Liver (tissue), 8 donors: ENCODE measurements at regions not wholly inside any gene's neighbourhood (a gene's known extent, or its start where the extent isn't known, plus 50 kb on each side); places are given as distances from the start of the nearest gene placed in this dataset.

Experiments
- DNase-seq: peaks from one replicate; pipeline ENCODE4 v3.0.0-alpha.2; 2017; ENCODE audit warnings: low spot score
- H3K27ac ChIP-seq, 2 donors: one replicate each; pipeline ENCODE4 v1.7.0; 2013; ENCODE audit warnings: inconsistent platforms in 2 of 2, low read length in 2 of 2, control low read depth in 1 of 2, low read depth in 1 of 2, mild to moderate bottlenecking in 1 of 2
- H3K27me3 ChIP-seq, 4 donors: one replicate each; pipeline versions ENCODE4 v1.6.1 to v1.7.0; 2013; ENCODE audit warnings: low read length in 3 of 4, inconsistent platforms in 1 of 4, mild to moderate bottlenecking in 1 of 4, moderate library complexity in 1 of 4; ENCODE audit not compliant: control insufficient read depth in 4 of 4, insufficient read depth in 4 of 4
- H3K36me3 ChIP-seq, 4 donors: one replicate each; pipeline versions ENCODE4 v1.6.1 to v1.7.0; 2013; ENCODE audit warnings: low read length in 3 of 4, mild to moderate bottlenecking in 3 of 4, low read depth in 1 of 4, moderate library complexity in 1 of 4; ENCODE audit not compliant: control insufficient read depth in 4 of 4, insufficient read depth in 3 of 4
- H3K4me1 ChIP-seq, 4 donors: one replicate each; pipeline versions ENCODE4 v1.6.1 to v1.7.0; 2013; ENCODE audit warnings: low read length in 3 of 4, mild to moderate bottlenecking in 3 of 4, moderate library complexity in 1 of 4; ENCODE audit not compliant: control insufficient read depth in 4 of 4, insufficient read depth in 4 of 4
- H3K4me3 ChIP-seq, 3 donors: one replicate each; pipeline versions ENCODE4 v1.6.1 to v1.7.0; 2013; ENCODE audit warnings: low read length in 3 of 3, control low read depth in 1 of 3, low read depth in 1 of 3, mild to moderate bottlenecking in 1 of 3
- H3K9ac ChIP-seq, 2 donors: one replicate each; pipeline ENCODE4 v1.7.0; 2013; ENCODE audit warnings: low read length in 2 of 2, mild to moderate bottlenecking in 2 of 2, moderate library complexity in 2 of 2, control low read depth in 1 of 2, low read depth in 1 of 2
- H3K9me3 ChIP-seq, 4 donors: one replicate each; pipeline versions ENCODE4 v1.6.1 to v1.7.0; 2013; ENCODE audit warnings: low read length in 3 of 4; ENCODE audit not compliant: control insufficient read depth in 4 of 4
- ATF3 ChIP-seq: IDR thresholded peaks from 2 replicates; pipeline ENCODE4 v1.6.1; 2016; ENCODE audit warnings: antibody characterized with exemption
- CTCF ChIP-seq: fragments of 150-350 bp; IDR thresholded peaks from 2 replicates; pipeline ENCODE4 v1.5.1; 2017; ENCODE audit warnings: improper control_type of control experiment, low read depth, low read length; ENCODE audit not compliant: missing input control
- EGR1 ChIP-seq, 2 donors: IDR thresholded peaks; 2 replicates each; pipeline ENCODE4 v1.6.1; 2016 to 2018; ENCODE audit warnings: antibody characterized with exemption in 2 of 2, low read depth in 2 of 2
- FOXA1 ChIP-seq: IDR thresholded peaks from 2 replicates; pipeline ENCODE4 v1.6.1; 2016; ENCODE audit warnings: antibody characterized with exemption
- FOXA2 ChIP-seq: IDR thresholded peaks from 2 replicates; pipeline ENCODE4 v1.6.1; 2016; ENCODE audit warnings: antibody characterized with exemption
- GABPA ChIP-seq, 2 donors: IDR thresholded peaks in 1 of 2; conservative IDR thresholded peaks in 1 of 2; 2 replicates each; pipeline ENCODE4 v1.6.1; 2016; ENCODE audit warnings: antibody characterized with exemption in 2 of 2, mild to moderate bottlenecking in 1 of 2, moderate library complexity in 1 of 2
- HNF4A ChIP-seq, 2 donors: conservative IDR thresholded peaks; 2 replicates each; pipeline ENCODE4 v1.6.1; 2016; ENCODE audit warnings: antibody characterized with exemption in 2 of 2, mild to moderate bottlenecking in 2 of 2
- HNF4G ChIP-seq: IDR thresholded peaks from 2 replicates; pipeline ENCODE4 v1.6.1; 2016; ENCODE audit warnings: antibody characterized with exemption
- JUND ChIP-seq, 2 donors: IDR thresholded peaks; 2 replicates each; pipeline ENCODE4 v1.6.1; 2016; ENCODE audit warnings: antibody characterized with exemption in 2 of 2
- MAX ChIP-seq: IDR thresholded peaks from 2 replicates; pipeline ENCODE4 v1.6.1; 2016; ENCODE audit warnings: antibody characterized with exemption
- NR2F2 ChIP-seq: IDR thresholded peaks from 2 replicates; pipeline ENCODE4 v1.6.1; 2016; ENCODE audit warnings: antibody characterized with exemption
- RAD21 ChIP-seq, 2 donors: IDR thresholded peaks; 2 replicates each; pipeline ENCODE4 v1.6.1; 2016; ENCODE audit warnings: antibody characterized with exemption in 2 of 2, mild to moderate bottlenecking in 2 of 2
- REST ChIP-seq: IDR thresholded peaks from 2 replicates; pipeline ENCODE4 v1.6.1; 2016; ENCODE audit warnings: antibody characterized with exemption, mild to moderate bottlenecking
- RXRA ChIP-seq, 2 donors: IDR thresholded peaks; 2 replicates each; pipeline ENCODE4 v1.6.1; 2017 to 2018; ENCODE audit warnings: antibody characterized with exemption in 2 of 2, mild to moderate bottlenecking in 1 of 2
- SP1 ChIP-seq: IDR thresholded peaks from 2 replicates; pipeline ENCODE4 v1.6.1; 2018; ENCODE audit warnings: antibody characterized with exemption, mild to moderate bottlenecking
- TAF1 ChIP-seq: conservative IDR thresholded peaks from 2 replicates; pipeline ENCODE4 v1.6.1; 2016; ENCODE audit warnings: antibody characterized with exemption, mild to moderate bottlenecking
- YY1 ChIP-seq: IDR thresholded peaks from 2 replicates; pipeline ENCODE4 v1.6.1; 2016; ENCODE audit warnings: antibody characterized with exemption, mild to moderate bottlenecking
- ZBTB33 ChIP-seq: IDR thresholded peaks from 2 replicates; pipeline ENCODE4 v1.6.1; 2016; ENCODE audit warnings: antibody characterized with exemption
- WGBS: extraction: QIAGEN DNeasy Blood & Tissue Kit; methylation state at CpG from one replicate; pipeline ENCODE4 v1.1.7; 2013; 5-methylcytosine and 5-hydroxymethylcytosine counted together
- donor health status: healthy.
- donor health status: healthy.
- donor health status: healthy.
- donor health status: healthy.
- donor health status: healthy.

- no peak for TF ChIP-seq TAF1
- TF ChIP-seq YY1 = no peak
- no peak for TF ChIP-seq RXRA (IDR thresholded peaks at IDR 0.05)
- no peak for TF ChIP-seq NR2F2
- no peak for TF ChIP-seq MAX
- TF ChIP-seq ATF3 = no peak
- TF ChIP-seq FOXA2 = no peak
Observed at GRCh38 chr14:35235840-35236239, 56.3 kb upstream of the PSMA6 start (continued).

GRCh38 chr14:35236806-35237205 is 55.4 kb upstream of the PSMA6 start:
- no peak overlapping the region for H3K4me3 ChIP-seq
- H3K27me3 ChIP-seq = no peaks in the 10 kb centered on the region
- DNase-seq = no peak
- no peak overlapping the region for H3K27ac ChIP-seq
- H3K9ac ChIP-seq = no peak overlapping the region
- TF ChIP-seq HNF4A (conservative IDR thresholded peaks at IDR 0.05) (no peak), FOXA1 (no peak), REST (no peak), NR2F2 (no peak), ATF3 (no peak), YY1 (no peak), SP1 (no peak), ZBTB33 (no peak), HNF4G (no peak), CTCF (no peak), GABPA (IDR thresholded peaks at IDR 0.05 in 1 of 2, conservative IDR thresholded peaks at IDR 0.05 in 1 of 2) (no peak), RAD21 (IDR thresholded peaks at IDR 0.05) (no peak), TAF1 (no peak), FOXA2 (no peak), JUND (IDR thresholded peaks at IDR 0.05) (no peak), MAX (no peak), EGR1 (IDR thresholded peaks at IDR 0.05; ENCODE audit: low read depth in 2 of 2) (no peak), RXRA (IDR thresholded peaks at IDR 0.05) (no peak)
- 90% methylated on average over 2 of the region's 2 CpGs for WGBS
- no peaks in the 10 kb centered on the region for H3K36me3 ChIP-seq
- no peaks in the 10 kb centered on the region for H3K4me1 ChIP-seq
- no peaks in the 10 kb centered on the region for H3K9me3 ChIP-seq
